IMR-90 (cell line): ENCODE measurements at regions not wholly inside any gene's neighbourhood (a gene's known extent, or its start where the extent isn't known, plus 50 kb on each side); places are given as distances from the start of the nearest gene placed in this dataset.
"Not testable (repeated sequence)": the region's sequence is repeated elsewhere in the genome, so short reads cannot be mapped to it uniquely, and the experiment has no call there.

Experiments
- ATAC-seq: fragments of 200-7000 bp; cut with Tn5 transposase; 2 replicates; pipeline ENCODE4 v1.9.1; 2020; ENCODE audit warnings: low read depth, mild to moderate bottlenecking, moderate library complexity
- BruUV-seq: library from RNA; stranded (reverse); fragments of 400-500 nt; replicated peaks from 2 replicates; lab custom pipeline; 2021; lab: Mats Ljungman, UMichigan
- CTCF ChIA-PET: fragments of 300-600 bp; formaldehyde crosslinking; extraction: SDS; loops from one replicate; lab custom pipeline; 2021; ENCODE audit warnings: antibody characterized with exemption; lab: Yijun Ruan, JAX
- POLR2A ChIA-PET: fragments of 300-600 bp; sonication (Branson Sonifier 250); formaldehyde crosslinking; loops from one replicate; lab custom pipeline; 2022; ENCODE audit warnings: antibody characterized with exemption; ENCODE audit not compliant: unreplicated experiment; lab: Charles Lee
- DNase-seq: peaks from one replicate; pipeline ENCODE4 v3.0.0; 2013
- H2AFZ ChIP-seq: replicated peaks from 2 replicates; pipeline ENCODE3; 2013; ENCODE audit warnings: low read length, mild to moderate bottlenecking; ENCODE audit not compliant: poor library complexity
- H2AK5ac ChIP-seq: 2 replicates; pipeline ENCODE4 v1.6.1; 2013; ENCODE audit warnings: low read depth, low read length, inconsistent platforms
- H2AK9ac ChIP-seq: replicated peaks from 2 replicates; pipeline ENCODE3; 2013; ENCODE audit warnings: mild to moderate bottlenecking, low read depth, low read length, moderate library complexity; ENCODE audit not compliant: poor library complexity
- H2BK120ac ChIP-seq: 2 replicates; pipeline ENCODE4 v1.6.1; 2013; ENCODE audit warnings: low read depth, low read length, inconsistent platforms
- H2BK15ac ChIP-seq: 3 replicates; pipeline ENCODE4 v1.6.1; 2013; ENCODE audit warnings: low read depth, low read length, inconsistent platforms
- H2BK20ac ChIP-seq: 2 replicates; pipeline ENCODE4 v1.6.1; 2013; ENCODE audit warnings: low read depth, mild to moderate bottlenecking, inconsistent platforms, low read length, moderate library complexity
- H2BK5ac ChIP-seq: 2 replicates; pipeline ENCODE4 v1.6.1; 2013; ENCODE audit warnings: mild to moderate bottlenecking, low read depth, low read length, inconsistent platforms; ENCODE audit not compliant: poor library complexity, severe bottlenecking
- H3K14ac ChIP-seq: replicated peaks from 2 replicates; pipeline ENCODE4 v1.6.1; 2013; ENCODE audit warnings: low read depth, low read length, inconsistent platforms
- H3K18ac ChIP-seq: 2 replicates; pipeline ENCODE4 v1.6.1; 2013; ENCODE audit warnings: low read depth, low read length, control low read depth
- H3K23ac ChIP-seq: 2 replicates; pipeline ENCODE4 v1.6.1; 2013; ENCODE audit warnings: low read depth, low read length, inconsistent platforms
- H3K27ac ChIP-seq: 2 replicates; pipeline ENCODE4 v1.5.1; 2013; ENCODE audit warnings: mild to moderate bottlenecking, control low read depth, low read length; ENCODE audit not compliant: insufficient read depth
- H3K27me3 ChIP-seq: 2 replicates; pipeline ENCODE4 v1.6.1; 2013; ENCODE audit warnings: low read length; ENCODE audit not compliant: control insufficient read depth, insufficient read depth
- H3K36me3 ChIP-seq: 2 replicates; pipeline ENCODE4 v1.6.1; 2013; ENCODE audit warnings: low read length, mixed read lengths; ENCODE audit not compliant: control insufficient read depth, insufficient read depth
- H3K4ac ChIP-seq: 2 replicates; pipeline ENCODE4 v1.6.1; 2013; ENCODE audit warnings: low read depth, low read length, inconsistent platforms
- H3K4me1 ChIP-seq: 2 replicates; pipeline ENCODE4 v1.6.1; 2013; ENCODE audit warnings: low read length, mixed read lengths; ENCODE audit not compliant: control insufficient read depth, insufficient read depth
- H3K4me2 ChIP-seq: 2 replicates; pipeline ENCODE4 v1.6.1; 2013; ENCODE audit warnings: low read depth, mild to moderate bottlenecking, control low read depth, low read length, moderate library complexity
- H3K4me3 ChIP-seq: 2 replicates; pipeline ENCODE4 v1.5.1; 2013; ENCODE audit warnings: low read depth, mild to moderate bottlenecking, control low read depth, low read length, moderate library complexity; ENCODE audit not compliant: insufficient read depth
- H3K56ac ChIP-seq: 2 replicates; pipeline ENCODE4 v1.6.1; 2013; ENCODE audit warnings: low read length, inconsistent platforms; ENCODE audit not compliant: insufficient read depth; ENCODE audit errors: extremely low read depth
- H3K79me1 ChIP-seq, 2 experiments: 2 replicates each; pipeline ENCODE4 v1.6.1; 2013; ENCODE audit warnings: low read length in 2 of 2, inconsistent platforms in 1 of 2, low read depth in 1 of 2
- H3K9ac ChIP-seq: 2 replicates; pipeline ENCODE4 v1.6.1; 2013; ENCODE audit warnings: low read depth, low read length, control low read depth
- H3K9me1 ChIP-seq: 2 replicates; pipeline ENCODE4 v1.6.1; 2013; ENCODE audit warnings: low read length, inconsistent platforms; ENCODE audit not compliant: insufficient read depth
- H3K9me3 ChIP-seq: 2 replicates; pipeline ENCODE4 v1.6.1; 2013; ENCODE audit warnings: low read length; ENCODE audit not compliant: control insufficient read depth, insufficient read depth
- H4K20me1 ChIP-seq: 2 replicates; pipeline ENCODE4 v1.6.1; 2013; ENCODE audit warnings: low read length, inconsistent platforms; ENCODE audit not compliant: insufficient read depth
- H4K5ac ChIP-seq: 2 replicates; pipeline ENCODE4 v1.6.1; 2013; ENCODE audit warnings: mild to moderate bottlenecking, low read depth, low read length, control low read depth
- H4K8ac ChIP-seq, 2 experiments: 2 replicates each; pipeline ENCODE4 v1.6.1; 2013; ENCODE audit warnings: low read depth in 2 of 2, low read length in 2 of 2, control low read depth in 1 of 2, inconsistent platforms in 1 of 2
- H4K91ac ChIP-seq: 2 replicates; pipeline ENCODE4 v1.6.1; 2013; ENCODE audit warnings: low read depth, low read length, inconsistent platforms; ENCODE audit not compliant: insufficient read depth
- CHD1 ChIP-seq: IDR thresholded peaks from 2 replicates; pipeline ENCODE4 v1.6.1; 2012; ENCODE audit warnings: low read depth, low read length, improper control_type of control experiment
- MAZ ChIP-seq: IDR thresholded peaks from 2 replicates; pipeline ENCODE4 v1.6.1; 2012; ENCODE audit warnings: low read depth, mild to moderate bottlenecking, low read length, improper control_type of control experiment, moderate library complexity, borderline replicate concordance
- NFE2L2 ChIP-seq: fragments of 150-350 bp; IDR thresholded peaks from 2 replicates; pipeline ENCODE4 v1.6.1; 2016; ENCODE audit warnings: low read depth, mild to moderate bottlenecking, low read length
- RAD21 ChIP-seq: IDR thresholded peaks from 2 replicates; pipeline ENCODE4 v1.6.1; 2012; ENCODE audit warnings: low read length, improper control_type of control experiment
- RFX5 ChIP-seq: IDR thresholded peaks from 2 replicates; pipeline ENCODE4 v1.8.0; 2012; ENCODE audit warnings: low read depth, mild to moderate bottlenecking, low read length, moderate library complexity
- SMC3 ChIP-seq: fragments of 150-350 bp; IDR thresholded peaks from 2 replicates; pipeline ENCODE4 v1.6.1; 2016; ENCODE audit warnings: low read depth, mild to moderate bottlenecking, antibody characterized with exemption, low read length, moderate library complexity
- WGBS, 2 experiments: methylation state at CpG; one replicate each; pipeline versions ENCODE4 v1.1.5 to v1.1.7; 2013; ENCODE audit warnings: missing lambda C conversion rate in 2 of 2; ENCODE audit not compliant: insufficient read length in 1 of 2; ENCODE audit errors: extremely low coverage in 2 of 2; 5-methylcytosine and 5-hydroxymethylcytosine counted together
- dilution Hi-C: fragments of 300-500 bp; cut with HindIII; formaldehyde crosslinking; loops from one replicate; pipeline ENCODE4 v1.14.3; 2018; ENCODE audit warnings: low sequenced_read_pairs; ENCODE audit not compliant: unreplicated experiment
- in situ Hi-C: fragments of 300-500 bp; cut with MboI; formaldehyde crosslinking; loops from 3 replicates; pipeline ENCODE4 v1.14.3; 2019; ENCODE audit warnings: low sequenced_read_pairs, inconsistent platforms, mixed read lengths
- intact Hi-C: fragments of 100-400 bp; cut with micrococcal nuclease; formaldehyde crosslinking; loops from 2 replicates; pipeline ENCODE4 v1.10.0; 2022
- TF ChIP-seq, protein P1 (sequence below): fragments of 150-350 bp; IDR thresholded peaks from 2 replicates; pipeline ENCODE4 v1.6.1; 2017; ENCODE audit warnings: mild to moderate bottlenecking, antibody characterized with exemption, low read length, low read depth
- TF ChIP-seq, protein P2 (sequence below): fragments of 150-350 bp; IDR thresholded peaks from 2 replicates; pipeline ENCODE4 v1.6.1; 2016; ENCODE audit warnings: low read depth, mild to moderate bottlenecking, low read length, moderate library complexity, borderline replicate concordance

- BruUV-seq, result no TSS peak
- H2BK120ac ChIP-seq, result no peak overlapping the region
- H3K4me2 ChIP-seq, result no peak overlapping the region
- peaks cover 3% of the 10 kb centered on the region; the same call in 1 of the 2 replicates for H3K9me3 ChIP-seq
- H4K5ac ChIP-seq, result no peak overlapping the region
- no peak overlapping the region for H4K8ac ChIP-seq
- H3K9ac ChIP-seq, result no peak overlapping the region
- H3K14ac ChIP-seq, result no peak overlapping the region
- H4K91ac ChIP-seq, result no peak overlapping the region
- H3K79me1 ChIP-seq, result peaks cover 8 to 11% of the 10 kb centered on the region in 2 experiments; a peak in 3 of 4 replicates
- POLR2A ChIA-PET, result no interaction called here
- H3K36me3 ChIP-seq, result peaks cover 6% of the 10 kb centered on the region; the same call in 1 of the 2 replicates
- H3K18ac ChIP-seq, result no peak overlapping the region
- no peak overlapping the region for H3K4ac ChIP-seq
- no peak overlapping the region for H2BK15ac ChIP-seq
- intact Hi-C loops (no loop called here), dilution Hi-C loops (no loop called here), in situ Hi-C loops (no loop called here)
- H2AFZ ChIP-seq, result no peak overlapping the region
- peaks cover 8% of the 10 kb centered on the region for H3K4me1 ChIP-seq
- no peak overlapping the region for H2BK20ac ChIP-seq
- no peaks in the 10 kb centered on the region for H3K27me3 ChIP-seq
- no peak overlapping the region for H2AK9ac ChIP-seq
- CTCF ChIA-PET, result no interaction called here
- H4K20me1 ChIP-seq, result no peaks in the 10 kb centered on the region
- H3K4me3 ChIP-seq, result no peak overlapping the region
- no peak overlapping the region for H3K56ac ChIP-seq
- peaks cover 5% of the 10 kb centered on the region; the same call in 1 of the 2 replicates for H3K9me1 ChIP-seq
- no peak for TF ChIP-seq RFX5
- TF ChIP-seq MAZ, result no peak
- TF ChIP-seq, protein P1, sequence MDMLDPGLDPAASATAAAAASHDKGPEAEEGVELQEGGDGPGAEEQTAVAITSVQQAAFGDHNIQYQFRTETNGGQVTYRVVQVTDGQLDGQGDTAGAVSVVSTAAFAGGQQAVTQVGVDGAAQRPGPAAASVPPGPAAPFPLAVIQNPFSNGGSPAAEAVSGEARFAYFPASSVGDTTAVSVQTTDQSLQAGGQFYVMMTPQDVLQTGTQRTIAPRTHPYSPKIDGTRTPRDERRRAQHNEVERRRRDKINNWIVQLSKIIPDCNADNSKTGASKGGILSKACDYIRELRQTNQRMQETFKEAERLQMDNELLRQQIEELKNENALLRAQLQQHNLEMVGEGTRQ, result no peak
- no peak for TF ChIP-seq CHD1
- TF ChIP-seq NFE2L2, result no peak
- TF ChIP-seq SMC3, result no peak
- no peak for TF ChIP-seq RAD21
- TF ChIP-seq, protein P2, sequence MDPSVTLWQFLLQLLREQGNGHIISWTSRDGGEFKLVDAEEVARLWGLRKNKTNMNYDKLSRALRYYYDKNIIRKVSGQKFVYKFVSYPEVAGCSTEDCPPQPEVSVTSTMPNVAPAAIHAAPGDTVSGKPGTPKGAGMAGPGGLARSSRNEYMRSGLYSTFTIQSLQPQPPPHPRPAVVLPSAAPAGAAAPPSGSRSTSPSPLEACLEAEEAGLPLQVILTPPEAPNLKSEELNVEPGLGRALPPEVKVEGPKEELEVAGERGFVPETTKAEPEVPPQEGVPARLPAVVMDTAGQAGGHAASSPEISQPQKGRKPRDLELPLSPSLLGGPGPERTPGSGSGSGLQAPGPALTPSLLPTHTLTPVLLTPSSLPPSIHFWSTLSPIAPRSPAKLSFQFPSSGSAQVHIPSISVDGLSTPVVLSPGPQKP, result no peak
- DNase-seq (no peak), ATAC-seq (no peak)
- H3K23ac ChIP-seq, result no peak overlapping the region
- WGBS, 2 experiments, result no CpG with 5 or more reads among the region's 5 CpGs
- no peak overlapping the region for H2BK5ac ChIP-seq
- H2AK5ac ChIP-seq, result no peak overlapping the region
- H3K27ac ChIP-seq, result no peak overlapping the region
These were observed 211.9 kb upstream of the PRICKLE2 start for GRCh38 chr3:64437131-64437530.

- H2BK15ac ChIP-seq, H3K56ac ChIP-seq, ATAC-seq, H3K9ac ChIP-seq, CTCF ChIA-PET, H2BK120ac ChIP-seq, H2BK20ac ChIP-seq, H3K4ac ChIP-seq, H4K8ac ChIP-seq, H2BK5ac ChIP-seq, H4K20me1 ChIP-seq, H3K14ac ChIP-seq, POLR2A ChIA-PET, H2AK9ac ChIP-seq, dilution Hi-C loops, H3K79me1 ChIP-seq, H4K91ac ChIP-seq, DNase-seq, H2AK5ac ChIP-seq, H3K27me3 ChIP-seq, H3K27ac ChIP-seq, H3K9me3 ChIP-seq, H3K23ac ChIP-seq, H4K5ac ChIP-seq, H3K4me3 ChIP-seq, H3K4me2 ChIP-seq, H3K9me1 ChIP-seq, intact Hi-C loops, H2AFZ ChIP-seq, H3K4me1 ChIP-seq, BruUV-seq, H3K36me3 ChIP-seq, H3K18ac ChIP-seq, in situ Hi-C loops: not testable (repeated sequence)
- 100% methylated on average over 1 of the region's 2 CpGs; no CpG with 5 or more reads in 1 of the 2 experiments for WGBS, 2 experiments
These were observed 209.8 kb upstream of the PRICKLE2 start for GRCh38 chr3:64435023-64435422.
